ENCODE measurements at regions not wholly inside any gene's neighbourhood (a gene's known extent, or its start where the extent isn't known, plus 50 kb on each side); places are given as distances from the start of the nearest gene placed in this dataset.

DNA sequence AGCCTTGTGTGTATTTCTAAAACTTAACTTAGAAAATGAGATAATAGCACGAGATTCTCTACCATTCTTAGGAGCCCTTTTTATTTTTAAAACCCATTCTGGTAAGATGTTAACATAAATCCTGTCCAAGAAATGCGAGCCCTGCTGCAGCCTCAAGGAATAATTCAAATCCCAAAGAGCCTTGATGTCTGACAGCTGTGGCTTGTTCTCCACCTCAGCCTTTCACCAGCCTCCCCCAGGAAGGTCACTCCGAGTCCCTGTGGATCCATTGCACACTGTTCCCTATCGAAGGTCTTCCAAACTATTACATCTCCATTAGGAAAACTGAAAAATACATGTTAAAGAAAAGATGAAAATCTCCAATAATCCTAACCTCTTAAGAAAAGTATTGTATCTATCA is 98.5 kb upstream of the S1PR3 start:
- Mint-ChIP-seq H3K27me3 (peaks cover 10 to 18% of the 10 kb centered on the region in 2 donors), H3K4me3 (no peak overlapping the region), H3K9me3 (peaks cover 0 to under 1% (median 0%) of the 10 kb centered on the region in 8 donors), H3K36me3 (no peaks in the 10 kb centered on the region), H3K4me1 (peaks cover 0 to 3% (median 0%) of the 10 kb centered on the region in 4 donors), H3K27ac (no peak overlapping the region)
- intact Hi-C loops (cut with micrococcal nuclease), result no loop called here
- no peaks in the 10 kb centered on the region for H3K9me3 ChIP-seq (ENCODE audit: control insufficient read depth in 1 of 2, low read length in 2 of 2)
- DNase-seq, result no peak
- H3K27me3 ChIP-seq (ENCODE audit: insufficient read depth, low read length), result no peaks in the 10 kb centered on the region
- no peaks in the 10 kb centered on the region for H3K4me1 ChIP-seq (ENCODE audit: insufficient read depth, low read length)
- ChIA-PET CTCF (ENCODE audit: partially characterized antibody) (no interaction called here), POLR2A (ENCODE audit: partially characterized antibody) (no interaction called here)
- no peaks in the 10 kb centered on the region for H3K36me3 ChIP-seq (ENCODE audit: insufficient read depth, low read length)
- no peak overlapping the region for H3K27ac ChIP-seq (ENCODE audit: low read depth, low read length)
- H3K4me3 ChIP-seq (ENCODE audit: low read length in 2 of 2), result no peak overlapping the region

DNA sequence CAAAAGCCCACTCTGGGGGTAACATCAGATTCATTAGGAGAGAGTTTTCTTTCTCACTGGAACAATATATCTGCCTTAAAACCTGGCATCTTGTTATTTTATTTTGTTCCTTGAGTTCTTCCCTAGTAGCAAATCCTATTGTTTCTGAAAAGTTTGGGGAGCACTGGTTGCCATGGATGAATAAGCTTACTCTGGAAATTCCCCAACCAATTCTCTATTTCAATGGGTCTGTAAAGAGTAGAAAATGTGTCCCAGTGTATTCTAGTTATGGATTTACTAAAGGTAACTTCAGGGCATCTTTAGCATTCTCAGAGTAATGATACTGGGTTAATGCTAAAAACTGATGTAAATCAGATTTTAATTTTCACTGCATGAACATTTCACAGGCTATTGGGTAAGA is 94.2 kb upstream of the S1PR3 start:
- Histone ChIP-seq H3K36me3 (ENCODE audit: insufficient read depth, low read length) (no peaks in the 10 kb centered on the region), H3K27me3 (ENCODE audit: insufficient read depth, low read length) (no peaks in the 10 kb centered on the region), H3K9me3 (ENCODE audit: control insufficient read depth in 1 of 2, low read length in 2 of 2) (no peaks in the 10 kb centered on the region), H3K4me3 (ENCODE audit: low read length in 2 of 2) (no peak overlapping the region), H3K4me1 (ENCODE audit: insufficient read depth, low read length) (no peaks in the 10 kb centered on the region), H3K27ac (ENCODE audit: low read depth, low read length) (no peak overlapping the region)
- Mint-ChIP-seq H3K36me3 (no peaks in the 10 kb centered on the region), H3K4me3 (no peak overlapping the region), H3K9me3 (no peaks in the 10 kb centered on the region), H3K27me3 (peaks cover 17 to 19% of the 10 kb centered on the region in 2 donors), H3K27ac (no peak overlapping the region), H3K4me1 (no peaks in the 10 kb centered on the region)
- intact Hi-C loops (cut with micrococcal nuclease), result no loop called here
- ChIA-PET POLR2A (ENCODE audit: partially characterized antibody) (no interaction called here), CTCF (ENCODE audit: partially characterized antibody) (no interaction called here)
- no peak for DNase-seq

DNA sequence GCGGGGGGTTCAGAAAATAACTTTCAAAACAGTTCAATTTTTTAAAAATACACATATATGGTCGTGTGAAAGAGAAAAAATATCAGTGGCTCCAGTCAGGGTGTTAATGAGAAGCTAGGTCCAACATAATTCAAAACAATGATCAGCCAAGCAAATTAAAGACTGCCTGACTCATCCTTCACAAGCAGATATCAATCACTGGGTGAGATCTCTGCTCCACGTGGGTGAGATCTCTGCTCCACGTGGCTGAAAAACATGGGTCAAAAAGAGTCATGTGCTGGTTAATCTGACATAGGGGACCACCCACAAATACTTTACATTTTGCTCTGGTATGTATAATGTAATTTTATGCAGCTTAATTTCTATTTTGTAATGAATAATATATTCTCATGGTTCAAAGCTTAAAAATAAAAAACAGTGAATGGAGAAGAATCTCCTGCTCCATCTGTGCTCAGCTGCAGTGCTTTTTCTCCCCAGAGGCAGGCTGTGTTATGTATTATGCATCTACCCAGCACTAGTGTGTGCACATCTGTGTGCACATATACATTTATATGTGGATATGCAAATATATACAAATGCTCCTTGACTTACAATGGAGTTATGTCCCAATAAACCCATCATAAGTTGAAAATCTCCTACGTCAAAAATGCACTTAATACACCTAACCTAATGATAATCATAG is 93.1 kb upstream of the S1PR3 start:
- ChIA-PET CTCF (ENCODE audit: partially characterized antibody) (no interaction called here), POLR2A (ENCODE audit: partially characterized antibody) (no interaction called here)
- intact Hi-C loops (cut with micrococcal nuclease), result no loop called here
- Histone ChIP-seq H3K36me3 (ENCODE audit: insufficient read depth, low read length) (no peaks in the 10 kb centered on the region), H3K9me3 (ENCODE audit: control insufficient read depth in 1 of 2, low read length in 2 of 2) (no peaks in the 10 kb centered on the region), H3K4me3 (ENCODE audit: low read length in 2 of 2) (no peak overlapping the region), H3K27me3 (ENCODE audit: insufficient read depth, low read length) (no peaks in the 10 kb centered on the region), H3K27ac (ENCODE audit: low read depth, low read length) (no peak overlapping the region), H3K4me1 (ENCODE audit: insufficient read depth, low read length) (no peaks in the 10 kb centered on the region)
- Mint-ChIP-seq H3K9me3 (no peaks in the 10 kb centered on the region), H3K36me3 (no peaks in the 10 kb centered on the region), H3K27me3 (peaks cover 12 to 20% of the 10 kb centered on the region in 2 donors), H3K4me1 (no peaks in the 10 kb centered on the region), H3K4me3 (no peak overlapping the region), H3K27ac (no peak overlapping the region)
- DNase-seq, result no peak

DNA sequence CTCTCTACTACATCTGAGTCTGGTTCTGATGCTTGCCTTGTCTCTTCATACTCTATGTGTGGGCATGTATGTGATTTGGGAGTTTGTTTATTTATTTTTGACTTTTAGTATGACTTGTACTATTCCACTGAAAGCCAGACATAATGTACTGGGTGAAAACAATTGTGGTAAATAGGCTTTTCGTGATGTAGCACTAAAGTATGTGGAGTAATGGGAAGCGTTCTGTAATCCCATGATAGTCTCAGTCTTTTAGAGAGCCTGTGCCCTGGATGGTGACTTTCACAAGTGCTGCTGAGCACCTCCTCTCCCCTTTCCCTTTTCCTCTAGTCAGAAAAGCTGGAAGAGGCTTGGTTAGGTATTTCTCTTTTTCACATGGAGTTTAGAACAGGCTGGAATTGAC is 85.8 kb upstream of the S1PR3 start:
- ChIA-PET CTCF (ENCODE audit: partially characterized antibody) (no interaction called here), POLR2A (ENCODE audit: partially characterized antibody) (no interaction called here)
- Histone ChIP-seq H3K4me3 (ENCODE audit: low read length in 2 of 2) (no peak overlapping the region), H3K27ac (ENCODE audit: low read depth, low read length) (no peak overlapping the region), H3K9me3 (ENCODE audit: control insufficient read depth in 1 of 2, low read length in 2 of 2) (no peaks in the 10 kb centered on the region), H3K4me1 (ENCODE audit: insufficient read depth, low read length) (no peaks in the 10 kb centered on the region), H3K27me3 (ENCODE audit: insufficient read depth, low read length) (no peaks in the 10 kb centered on the region), H3K36me3 (ENCODE audit: insufficient read depth, low read length) (no peaks in the 10 kb centered on the region)
- intact Hi-C loops (cut with micrococcal nuclease), result no loop called here
- H3K36me3 Mint-ChIP-seq, result peaks cover 0 to 3% of the 10 kb centered on the region in 2 donors
- H3K4me1 Mint-ChIP-seq, result no peaks in the 10 kb centered on the region
- H3K9me3 Mint-ChIP-seq, result peaks cover 0 to 18% (median 13%) of the 10 kb centered on the region in 8 donors
- no peak for DNase-seq
- H3K27ac Mint-ChIP-seq, result no peak overlapping the region
- no peak overlapping the region for H3K4me3 Mint-ChIP-seq
- H3K27me3 Mint-ChIP-seq, result peaks cover 20 to 40% of the 10 kb centered on the region in 2 donors

DNA sequence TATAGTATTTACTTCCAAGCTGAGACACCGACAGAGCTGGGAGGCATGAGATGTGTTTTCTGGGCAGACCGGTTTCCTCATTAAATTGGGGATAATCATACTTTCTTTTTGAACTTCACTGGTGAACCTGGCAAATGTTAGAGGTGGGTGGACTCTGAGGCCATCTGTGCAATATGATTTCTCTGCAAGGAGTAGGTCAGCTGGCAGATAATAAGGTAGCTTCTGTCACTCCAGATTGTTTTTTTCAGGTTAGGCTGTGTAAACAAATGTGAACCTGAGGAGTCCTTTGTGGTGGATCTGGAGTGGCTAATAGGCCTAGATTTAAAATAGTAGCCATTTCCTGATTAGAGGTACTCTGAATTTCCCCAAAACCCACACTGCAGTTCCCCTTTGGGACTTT is 75.4 kb upstream of the S1PR3 start:
- intact Hi-C loops (cut with micrococcal nuclease), result no loop called here
- H3K4me1 Mint-ChIP-seq, result peaks cover 4 to 13% (median 7%) of the 10 kb centered on the region in 4 donors
- Histone ChIP-seq H3K27ac (ENCODE audit: low read depth, low read length) (no peak overlapping the region), H3K36me3 (ENCODE audit: insufficient read depth, low read length) (no peaks in the 10 kb centered on the region), H3K4me3 (ENCODE audit: low read length in 2 of 2) (no peak overlapping the region), H3K27me3 (ENCODE audit: insufficient read depth, low read length) (no peaks in the 10 kb centered on the region), H3K9me3 (ENCODE audit: control insufficient read depth in 1 of 2, low read length in 2 of 2) (no peaks in the 10 kb centered on the region), H3K4me1 (ENCODE audit: insufficient read depth, low read length) (peaks cover 8% of the 10 kb centered on the region)
- H3K4me3 Mint-ChIP-seq, result no peak overlapping the region
- CTCF ChIA-PET (ENCODE audit: partially characterized antibody), result no interaction called here
- peaks cover 0 to 2% of the 10 kb centered on the region in 2 donors for H3K36me3 Mint-ChIP-seq
- peaks cover 0 to 16% (median 3%) of the 10 kb centered on the region in 8 donors for H3K9me3 Mint-ChIP-seq
- peaks cover 3 to 4% of the 10 kb centered on the region in 2 donors for H3K27me3 Mint-ChIP-seq
- POLR2A ChIA-PET (ENCODE audit: partially characterized antibody), result no interaction called here
- DNase-seq, result no peak
- no peak overlapping the region for H3K27ac Mint-ChIP-seq

DNA sequence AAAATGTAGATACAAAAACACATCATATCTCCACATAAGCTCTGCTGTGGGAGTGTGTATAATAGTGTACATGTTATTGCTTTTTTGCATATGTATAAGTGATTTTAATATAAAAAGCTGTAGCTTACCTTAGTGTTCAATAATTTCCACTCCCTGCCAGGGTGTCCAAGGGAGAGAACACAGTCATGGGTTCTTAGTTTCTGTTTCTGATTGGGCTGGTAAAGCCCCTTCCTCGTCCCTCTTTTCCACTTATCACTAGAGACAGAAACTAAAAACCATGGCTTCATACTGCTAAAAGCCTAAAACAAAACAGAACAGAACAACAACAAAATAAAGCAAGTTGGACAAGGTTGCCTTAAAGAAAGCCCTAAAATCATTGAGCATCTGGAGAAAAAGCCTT is 74.4 kb upstream of the S1PR3 start:
- Mint-ChIP-seq H3K4me1 (peaks cover 14 to 23% (median 15%) of the 10 kb centered on the region in 4 donors), H3K27me3 (peaks cover 3 to 4% of the 10 kb centered on the region in 2 donors), H3K27ac (no peak overlapping the region), H3K9me3 (peaks cover 0 to 16% (median 3%) of the 10 kb centered on the region in 8 donors), H3K36me3 (peaks cover 0 to 2% of the 10 kb centered on the region in 2 donors), H3K4me3 (no peak overlapping the region)
- Histone ChIP-seq H3K27ac (ENCODE audit: low read depth, low read length) (no peak overlapping the region), H3K4me3 (ENCODE audit: low read length in 2 of 2) (no peak overlapping the region), H3K36me3 (ENCODE audit: insufficient read depth, low read length) (no peaks in the 10 kb centered on the region), H3K4me1 (ENCODE audit: insufficient read depth, low read length) (peaks cover 18% of the 10 kb centered on the region), H3K27me3 (ENCODE audit: insufficient read depth, low read length) (no peaks in the 10 kb centered on the region), H3K9me3 (ENCODE audit: control insufficient read depth in 1 of 2, low read length in 2 of 2) (no peaks in the 10 kb centered on the region)
- intact Hi-C loops (cut with micrococcal nuclease), result no loop called here
- CTCF ChIA-PET (ENCODE audit: partially characterized antibody), result no interaction called here
- POLR2A ChIA-PET (ENCODE audit: partially characterized antibody), result no interaction called here
- DNase-seq, result no peak

DNA sequence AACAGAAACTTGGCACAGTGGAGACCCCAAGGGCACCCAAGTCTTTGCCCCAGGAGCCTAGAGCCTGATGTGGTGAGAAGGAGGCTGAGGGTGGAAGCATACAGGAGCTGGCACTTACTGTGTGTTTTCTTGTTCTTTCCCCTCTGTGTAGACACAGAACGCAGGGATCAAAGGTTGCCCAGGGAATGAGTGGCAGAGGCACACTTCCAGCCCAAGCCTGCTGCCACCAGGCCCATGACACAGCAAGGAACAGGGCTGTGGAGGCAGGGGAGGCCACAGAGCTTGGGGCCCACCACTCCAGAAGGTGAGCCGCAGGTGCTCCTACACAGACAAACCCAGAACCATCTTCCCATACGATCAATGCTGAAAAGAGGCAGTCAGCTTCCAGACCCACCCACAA is 73.9 kb upstream of the S1PR3 start:
- Histone ChIP-seq H3K9me3 (ENCODE audit: control insufficient read depth in 1 of 2, low read length in 2 of 2) (no peaks in the 10 kb centered on the region), H3K27me3 (ENCODE audit: insufficient read depth, low read length) (no peaks in the 10 kb centered on the region), H3K4me1 (ENCODE audit: insufficient read depth, low read length) (peaks cover 23% of the 10 kb centered on the region), H3K27ac (ENCODE audit: low read depth, low read length) (no peak overlapping the region), H3K4me3 (ENCODE audit: low read length in 2 of 2) (no peak overlapping the region), H3K36me3 (ENCODE audit: insufficient read depth, low read length) (no peaks in the 10 kb centered on the region)
- POLR2A ChIA-PET (ENCODE audit: partially characterized antibody), result no interaction called here
- CTCF ChIA-PET (ENCODE audit: partially characterized antibody), result no interaction called here
- H3K36me3 Mint-ChIP-seq, result peaks cover 0 to 2% of the 10 kb centered on the region in 2 donors
- H3K9me3 Mint-ChIP-seq, result peaks cover 0 to 16% (median 3%) of the 10 kb centered on the region in 8 donors
- H3K27me3 Mint-ChIP-seq, result peaks cover 3 to 4% of the 10 kb centered on the region in 2 donors
- H3K4me1 Mint-ChIP-seq, result peaks cover 18 to 28% (median 20%) of the 10 kb centered on the region in 4 donors
- no peak overlapping the region for H3K27ac Mint-ChIP-seq
- no peak overlapping the region for H3K4me3 Mint-ChIP-seq
- intact Hi-C loops (cut with micrococcal nuclease), result no loop called here
- DNase-seq, result no peak
